Keratinocyte (primary cell): ENCODE measurements at regions not wholly inside any gene's neighbourhood (a gene's known extent, or its start where the extent isn't known, plus 50 kb on each side); places are given as distances from the start of the nearest gene placed in this dataset.

ENCODE experiments used
- CTCF ChIP-seq, 3 experiments: IDR thresholded peaks in 1 of 3; conservative IDR thresholded peaks in 1 of 3; optimal IDR thresholded peaks in 1 of 3; 2 replicates in 2 of 3; 3 replicates in 1 of 3; pipeline versions ENCODE3 to v1.5.1; 2011; ENCODE audit warnings: low read length in 3 of 3, mild to moderate bottlenecking in 3 of 3, moderate library complexity in 2 of 3, control low read depth in 1 of 3, inconsistent platforms in 1 of 3; ENCODE audit not compliant: insufficient read depth in 2 of 3; ENCODE audit errors: extremely low read depth in 1 of 3
- EZH2 ChIP-seq: IDR thresholded peaks from one replicate; pipeline ENCODE4 v1.6.1; 2012; ENCODE audit warnings: inconsistent platforms, mild to moderate bottlenecking, low read length, moderate library complexity

GRCh38 chr11:103690356-103690755 is 346.1 kb upstream of the DDI1 start:
- no peak for TF ChIP-seq CTCF (optimal IDR thresholded peaks at IDR 0.05 in 1 of 3, IDR thresholded peaks at IDR 0.05 in 1 of 3, conservative IDR thresholded peaks at IDR 0.05 in 1 of 3; ENCODE audit: extremely low read depth in 1 of 3, insufficient read depth in 2 of 3, low read length in 3 of 3)
- TF ChIP-seq EZH2: no peak
